HCT116 (cell line): ENCODE measurements at regions not wholly inside any gene's neighbourhood (a gene's known extent, or its start where the extent isn't known, plus 50 kb on each side); places are given as distances from the start of the nearest gene placed in this dataset.

ENCODE experiments used
- ATF3 ChIP-seq: IDR thresholded peaks from 2 replicates; pipeline ENCODE4 v1.6.1; 2012
- CTCF ChIP-seq, 3 experiments: fragments of 200-600 bp in 1 of 3; sonication (generic) in 1 of 3; IDR thresholded peaks in 2 of 3; conservative IDR thresholded peaks in 1 of 3; 2 replicates each; pipeline ENCODE4 v1.5.1; 2012 to 2017; ENCODE audit warnings: low read depth in 2 of 3, low read length in 2 of 3, antibody characterized with exemption in 1 of 3, borderline replicate concordance in 1 of 3, control low read depth in 1 of 3, mild to moderate bottlenecking in 1 of 3, mixed read lengths in 1 of 3, mixed run types in 1 of 3, moderate library complexity in 1 of 3; ENCODE audit not compliant: insufficient read depth in 1 of 3
- EZH2 ChIP-seq: fragments of 200-600 bp; sonication (generic); IDR thresholded peaks from 2 replicates; pipeline ENCODE4 v1.6.1; 2017; ENCODE audit warnings: antibody characterized with exemption, mixed run types
- POLR2A ChIP-seq: IDR thresholded peaks from 2 replicates; pipeline ENCODE4 v1.7.0; 2011; ENCODE audit warnings: borderline replicate concordance; ENCODE audit not compliant: insufficient read depth, insufficient read length; ENCODE audit errors: extremely low read depth
- POLR2AphosphoS5 ChIP-seq: IDR thresholded peaks from 2 replicates; pipeline ENCODE4 v1.6.1; 2011; ENCODE audit warnings: mild to moderate bottlenecking, low read depth, low read length, moderate library complexity
- REST ChIP-seq: IDR thresholded peaks from 2 replicates; pipeline ENCODE4 v1.6.1; 2012; ENCODE audit warnings: low read depth
- SP1 ChIP-seq: IDR thresholded peaks from 2 replicates; pipeline ENCODE4 v1.6.1; 2012; ENCODE audit warnings: low read depth
- YY1 ChIP-seq: IDR thresholded peaks from 2 replicates; pipeline ENCODE4 v1.6.1; 2011; ENCODE audit warnings: low read length, low read depth, moderate library complexity, mild to moderate bottlenecking; ENCODE audit not compliant: insufficient replicate concordance; ENCODE audit errors: extremely low read depth

- TF ChIP-seq POLR2A (no peak), CTCF (IDR thresholded peaks at IDR 0.05 in 2 of 3, conservative IDR thresholded peaks at IDR 0.05 in 1 of 3; ENCODE audit: borderline replicate concordance in 1 of 3, insufficient read depth in 1 of 3, low read depth in 2 of 3, low read length in 2 of 3) (no peak), YY1 (no peak), POLR2AphosphoS5 (no peak), EZH2 (no peak), SP1 (no peak), REST (no peak), ATF3 (no peak)
Observed at GRCh38 chr9:91116711-91117110, 245.0 kb downstream of the AUH start.
